Urinary bladder (tissue), 3 donors: ENCODE measurements at regions not wholly inside any gene's neighbourhood (a gene's known extent, or its start where the extent isn't known, plus 50 kb on each side); places are given as distances from the start of the nearest gene placed in this dataset.

Experiments used
- DNase-seq: peaks from one replicate; pipeline ENCODE4 v3.0.0-alpha.2; 2015; ENCODE audit errors: extremely low spot score
- H3K27ac ChIP-seq: one replicate; pipeline ENCODE4 v1.5.1; 2013; ENCODE audit warnings: low read depth, mild to moderate bottlenecking, moderate library complexity
- H3K36me3 ChIP-seq: one replicate; pipeline ENCODE4 v1.6.1; 2013; ENCODE audit warnings: mild to moderate bottlenecking, moderate library complexity; ENCODE audit not compliant: insufficient read depth
- H3K4me1 ChIP-seq: one replicate; pipeline ENCODE4 v1.6.1; 2013; ENCODE audit warnings: mild to moderate bottlenecking, moderate library complexity; ENCODE audit not compliant: insufficient read depth
- H3K4me3 ChIP-seq: one replicate; pipeline ENCODE4 v1.5.1; 2013; ENCODE audit warnings: low read depth, low read length
- WGBS: extraction: QIAGEN DNeasy Blood & Tissue Kit; methylation state at CpG from one replicate; pipeline ENCODE4 v1.1.7; 2013; 5-methylcytosine and 5-hydroxymethylcytosine counted together
- donor health status: healthy with polysubstance abuse.
- donor health status: healthy.

DNA sequence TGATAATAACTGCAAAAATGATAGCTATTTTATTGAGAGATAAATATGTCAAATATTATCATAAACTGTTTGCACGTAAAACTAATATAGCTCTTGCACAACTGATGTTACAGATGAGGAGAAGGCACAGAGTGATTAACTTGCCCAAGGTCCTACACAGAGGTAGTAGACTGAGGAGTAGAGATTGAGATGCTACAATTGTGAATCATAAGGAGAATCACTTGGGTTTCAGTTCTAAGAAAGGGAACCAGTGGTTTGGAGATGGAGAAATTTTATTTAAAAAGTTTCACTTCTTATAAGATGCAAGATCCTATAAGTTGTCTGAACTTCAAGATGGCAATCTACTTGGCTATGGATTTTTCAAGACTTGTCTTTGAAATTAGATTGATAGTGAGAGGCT is 224.8 kb upstream of the RAG2 start:
- Histone ChIP-seq H3K27ac (no peak overlapping the region), H3K4me3 (no peak overlapping the region), H3K36me3 (no peaks in the 10 kb centered on the region), H3K4me1 (no peaks in the 10 kb centered on the region)
- no peak for DNase-seq
- 62% methylated on average over 1 of the region's 1 CpG for WGBS

GRCh38 chr11:36818410-36818809 is 220.4 kb upstream of the RAG2 start:
- no peak overlapping the region for H3K27ac ChIP-seq
- no peaks in the 10 kb centered on the region for H3K4me1 ChIP-seq
- 66% methylated on average over 2 of the region's 2 CpGs for WGBS
- H3K36me3 ChIP-seq, result no peaks in the 10 kb centered on the region
- no peak for DNase-seq
- no peak overlapping the region for H3K4me3 ChIP-seq

GRCh38 chr11:36817336-36817965 is 219.4 kb upstream of the RAG2 start:
- DNase-seq, result no peak
- Histone ChIP-seq H3K4me1 (no peaks in the 10 kb centered on the region), H3K27ac (no peak overlapping the region), H3K4me3 (no peak overlapping the region), H3K36me3 (no peaks in the 10 kb centered on the region)
- 81% methylated on average over 6 of the region's 6 CpGs for WGBS

DNA sequence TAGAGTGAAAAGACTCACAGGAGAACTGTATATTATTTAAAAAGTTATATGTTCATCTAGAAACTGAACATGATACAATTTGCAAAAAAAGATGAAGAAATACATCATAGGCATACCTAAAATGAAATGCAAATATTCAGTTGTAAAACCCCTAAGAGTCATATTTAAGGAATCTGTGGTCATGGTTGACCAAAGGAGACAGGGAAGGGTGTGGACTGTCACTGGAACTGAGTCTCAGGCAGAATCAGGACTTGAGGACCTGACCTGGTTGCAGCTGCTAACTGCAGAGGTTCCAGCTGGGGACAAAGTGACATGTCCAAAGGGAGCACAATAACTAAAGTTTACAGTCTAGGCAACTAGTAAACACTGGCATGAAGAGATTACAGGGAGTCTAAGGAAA is 211.3 kb upstream of the RAG2 start:
- no peak for DNase-seq
- Histone ChIP-seq H3K4me1 (no peaks in the 10 kb centered on the region), H3K27ac (no peak overlapping the region), H3K4me3 (no peak overlapping the region), H3K36me3 (no peaks in the 10 kb centered on the region)

GRCh38 chr11:36807871-36808270 is 209.8 kb upstream of the RAG2 start:
- Histone ChIP-seq H3K4me1 (no peaks in the 10 kb centered on the region), H3K4me3 (no peak overlapping the region), H3K36me3 (no peaks in the 10 kb centered on the region), H3K27ac (no peak overlapping the region)
- DNase-seq, result no peak
- 81% methylated on average over 4 of the region's 4 CpGs for WGBS

GRCh38 chr11:36803084-36803483 is 205.0 kb upstream of the RAG2 start:
- H3K4me3 ChIP-seq, result no peak overlapping the region
- WGBS, result 60% methylated on average over 7 of the region's 7 CpGs
- H3K27ac ChIP-seq, result no peak overlapping the region
- H3K4me1 ChIP-seq, result no peaks in the 10 kb centered on the region
- DNase-seq, result no peak
- no peaks in the 10 kb centered on the region for H3K36me3 ChIP-seq

DNA sequence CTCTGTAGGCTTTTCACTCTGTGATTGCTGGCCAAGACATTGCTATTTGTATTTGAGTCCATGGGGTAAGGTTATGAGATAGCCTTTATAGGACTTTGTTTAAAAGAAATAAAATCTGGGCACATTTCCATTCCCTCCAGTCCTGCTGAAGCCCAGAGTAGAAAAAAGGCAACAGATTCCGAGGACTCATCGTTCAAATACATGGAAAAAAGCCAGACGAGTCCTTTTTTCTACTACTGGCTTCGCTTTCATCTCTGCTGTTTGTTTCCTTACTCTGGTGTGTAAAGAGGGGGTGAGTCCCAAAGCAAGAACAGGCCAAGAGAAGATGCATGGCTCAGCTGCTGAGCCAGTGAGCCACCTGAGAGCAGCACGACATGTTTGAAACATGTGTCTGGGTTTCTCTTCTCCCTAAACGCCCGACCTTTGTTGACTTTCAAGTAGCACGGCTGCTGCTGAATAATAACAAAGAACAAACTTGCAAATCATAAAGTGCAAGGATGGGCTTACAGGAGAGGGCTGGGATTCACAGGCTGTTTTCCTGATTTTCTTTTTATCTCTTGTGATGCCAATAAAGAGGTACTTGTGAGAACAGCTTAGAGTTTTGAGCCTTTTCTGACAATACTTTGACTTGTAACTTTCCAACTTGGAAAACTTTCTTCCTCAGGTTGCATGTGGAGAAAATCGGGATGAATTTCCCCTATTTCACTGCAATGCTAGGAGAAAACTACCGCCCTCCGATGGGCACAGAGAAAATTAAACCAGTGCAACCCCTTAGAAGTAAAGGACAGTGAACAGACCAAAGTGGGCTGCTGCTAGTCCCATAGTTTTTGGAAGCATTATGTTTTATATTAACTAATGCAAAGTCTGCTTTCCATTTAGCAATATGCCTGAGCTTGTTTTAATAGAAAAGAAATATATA is 195.2 kb upstream of the RAG2 start:
- 9% methylated on average over 11 of the region's 11 CpGs for WGBS
- Histone ChIP-seq H3K4me3 (no peak overlapping the region), H3K27ac (no peak overlapping the region), H3K4me1 (no peaks in the 10 kb centered on the region), H3K36me3 (no peaks in the 10 kb centered on the region)
- peak; percentile 54 for DNase-seq

- 92% methylated on average over 2 of the region's 2 CpGs for WGBS
- no peaks in the 10 kb centered on the region for H3K36me3 ChIP-seq
- no peaks in the 10 kb centered on the region for H3K4me1 ChIP-seq
- H3K27ac ChIP-seq, result no peak overlapping the region
- no peak overlapping the region for H3K4me3 ChIP-seq
- no peak for DNase-seq
Measured at GRCh38 chr11:36791957-36792356, 193.9 kb upstream of the RAG2 start.

- Histone ChIP-seq H3K4me3 (no peak overlapping the region), H3K36me3 (no peaks in the 10 kb centered on the region), H3K4me1 (no peaks in the 10 kb centered on the region), H3K27ac (no peak overlapping the region)
- WGBS, result 24% methylated on average over 3 of the region's 3 CpGs
- DNase-seq, result no peak
Measured at GRCh38 chr11:36790526-36790925, 192.5 kb upstream of the RAG2 start.

DNA sequence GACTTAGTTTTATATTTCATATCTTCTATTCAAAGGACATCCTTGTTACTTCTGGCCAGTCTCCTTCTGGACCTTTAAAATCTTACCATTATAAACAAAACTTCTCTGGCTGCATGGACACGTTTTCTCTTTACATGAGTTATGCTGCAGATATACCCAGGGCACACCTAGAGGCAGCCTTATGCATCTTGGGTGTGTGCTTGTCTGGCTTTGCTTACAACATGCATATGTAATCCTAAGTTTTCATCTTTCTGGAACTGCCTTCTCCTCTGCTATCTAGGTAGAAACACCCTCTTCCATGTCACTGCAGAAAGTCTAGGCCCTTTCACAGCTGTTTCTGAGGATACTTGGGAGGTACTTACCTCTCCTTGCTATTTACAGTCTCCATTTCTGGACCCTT is 185.8 kb upstream of the RAG2 start:
- no peak overlapping the region for H3K27ac ChIP-seq
- DNase-seq, result no peak
- no peaks in the 10 kb centered on the region for H3K36me3 ChIP-seq
- no peak overlapping the region for H3K4me3 ChIP-seq
- 19% methylated on average over 1 of the region's 1 CpG for WGBS
- H3K4me1 ChIP-seq, result no peaks in the 10 kb centered on the region

- no peak for DNase-seq
- 94% methylated on average over 3 of the region's 3 CpGs for WGBS
- H3K27ac ChIP-seq, result no peak overlapping the region
Measured at GRCh38 chr11:36779791-36780190, 181.8 kb upstream of the RAG2 start.

GRCh38 chr11:36777311-36777710 is 179.3 kb upstream of the RAG2 start:
- no peak overlapping the region for H3K4me3 ChIP-seq
- no peak for DNase-seq
- WGBS, result 43% methylated on average over 2 of the region's 2 CpGs
- no peaks in the 10 kb centered on the region for H3K36me3 ChIP-seq
- no peaks in the 10 kb centered on the region for H3K4me1 ChIP-seq
- H3K27ac ChIP-seq, result no peak overlapping the region

More at GRCh38 chr11:36779791-36780190, 181.8 kb upstream of the RAG2 start:
- Histone ChIP-seq H3K36me3 (no peaks in the 10 kb centered on the region), H3K4me3 (no peak overlapping the region), H3K4me1 (no peaks in the 10 kb centered on the region)

- Histone ChIP-seq H3K36me3 (no peaks in the 10 kb centered on the region), H3K4me1 (no peaks in the 10 kb centered on the region), H3K27ac (no peak overlapping the region), H3K4me3 (no peak overlapping the region)
- 78% methylated on average over 2 of the region's 2 CpGs for WGBS
- DNase-seq, result no peak
Measured at GRCh38 chr11:36775756-36776155, 177.7 kb upstream of the RAG2 start.

GRCh38 chr11:36775130-36775529 is 177.1 kb upstream of the RAG2 start:
- WGBS, result 42% methylated on average over 1 of the region's 1 CpG
- Histone ChIP-seq H3K4me1 (no peaks in the 10 kb centered on the region), H3K4me3 (no peak overlapping the region), H3K27ac (no peak overlapping the region), H3K36me3 (no peaks in the 10 kb centered on the region)
- no peak for DNase-seq
